WTC11 (cell line): ENCODE measurements at regions not wholly inside any gene's neighbourhood (a gene's known extent, or its start where the extent isn't known, plus 50 kb on each side); places are given as distances from the start of the nearest gene placed in this dataset.

Experiments used
- CBFB ChIP-seq: sonication (generic); formaldehyde crosslinking; IDR thresholded peaks from 2 replicates; pipeline ENCODE4 v1.8.1; 2022; ENCODE audit warnings: mild to moderate bottlenecking, low read depth, missing genetic modification reagents
- CTCF ChIP-seq: fragments of 200-600 bp; IDR thresholded peaks from 2 replicates; pipeline ENCODE4 v1.8.0; 2022; ENCODE audit warnings: antibody characterized with exemption
- FOXK1 ChIP-seq: sonication (generic); formaldehyde crosslinking; IDR thresholded peaks from 2 replicates; pipeline ENCODE4 v1.8.0; 2022; ENCODE audit warnings: mild to moderate bottlenecking, moderate library complexity, missing genetic modification reagents
- JUN ChIP-seq: sonication (generic); formaldehyde crosslinking; IDR thresholded peaks from 2 replicates; pipeline ENCODE4 v1.8.0; 2023; ENCODE audit warnings: mild to moderate bottlenecking, missing genetic modification reagents
- TEAD1 ChIP-seq: sonication (generic); formaldehyde crosslinking; IDR thresholded peaks from 2 replicates; pipeline ENCODE4 v1.8.0; 2022; ENCODE audit warnings: mild to moderate bottlenecking, missing genetic modification reagents
- TEAD4 ChIP-seq: sonication (generic); formaldehyde crosslinking; IDR thresholded peaks from 2 replicates; pipeline ENCODE4 v1.8.0; 2022; ENCODE audit warnings: mild to moderate bottlenecking, missing genetic modification reagents

- TF ChIP-seq CTCF (no peak), TEAD1 (CRISPR knock-in tag) (no peak), TEAD4 (no peak), JUN (CRISPR knock-in tag) (no peak), CBFB (CRISPR knock-in tag) (no peak), FOXK1 (CRISPR knock-in tag) (no peak)
These were observed 315.5 kb downstream of the BCOR start for GRCh38 chrX:39782276-39782675.
